H1 (cell line): ENCODE measurements at regions not wholly inside any gene's neighbourhood (a gene's known extent, or its start where the extent isn't known, plus 50 kb on each side); places are given as distances from the start of the nearest gene placed in this dataset.

ENCODE experiments used
- EP300 ChIP-seq, 2 experiments: IDR thresholded peaks; 1 replicate in 1 of 2; 2 replicates in 1 of 2; pipeline ENCODE4 v1.6.1; 2011 to 2012; ENCODE audit warnings: low read depth in 2 of 2, low read length in 2 of 2, mild to moderate bottlenecking in 2 of 2, borderline replicate concordance in 1 of 2, inconsistent platforms in 1 of 2, moderate library complexity in 1 of 2
- POLR2A ChIP-seq, 2 experiments: IDR thresholded peaks; 1 replicate in 1 of 2; 2 replicates in 1 of 2; pipeline ENCODE4 v1.6.1; 2011; ENCODE audit warnings: low read depth in 2 of 2, low read length in 2 of 2, mild to moderate bottlenecking in 2 of 2; ENCODE audit errors: control extremely low read depth in 1 of 2
- POLR2AphosphoS5 ChIP-seq: IDR thresholded peaks from 2 replicates; pipeline ENCODE4 v1.6.1; 2011; ENCODE audit warnings: low read depth, low read length

- TF ChIP-seq POLR2A (IDR thresholded peaks at IDR 0.05; ENCODE audit: control extremely low read depth in 1 of 2, low read depth in 2 of 2, low read length in 2 of 2) (no peak), POLR2AphosphoS5 (no peak), EP300 (IDR thresholded peaks at IDR 0.05; ENCODE audit: borderline replicate concordance in 1 of 2, low read depth in 2 of 2, low read length in 2 of 2) (no peak)
Measured at GRCh38 chr6:21348146-21348503, 245.4 kb upstream of the SOX4 start.
